HepG2 (cell line): ENCODE measurements at regions not wholly inside any gene's neighbourhood (a gene's known extent, or its start where the extent isn't known, plus 50 kb on each side); places are given as distances from the start of the nearest gene placed in this dataset.

Source experiments
- CTCF ChIP-seq: sonication (generic); formaldehyde crosslinking; IDR thresholded peaks from 2 replicates; pipeline ENCODE4 v1.5.0; 2020; ENCODE audit warnings: mild to moderate bottlenecking, missing genetic modification reagents, moderate library complexity
- EP300 ChIP-seq, 3 experiments: sonication (generic) in 1 of 3; formaldehyde crosslinking in 1 of 3; IDR thresholded peaks; 2 replicates each; pipeline versions ENCODE4 v1.5.1 to v1.6.1; 2011 to 2020; ENCODE audit warnings: low read depth in 2 of 3, low read length in 2 of 3, borderline replicate concordance in 1 of 3, improper control_type of control experiment in 1 of 3, mild to moderate bottlenecking in 1 of 3, missing genetic modification reagents in 1 of 3, moderate library complexity in 1 of 3
- RELA ChIP-seq: sonication (generic); formaldehyde crosslinking; IDR thresholded peaks from 2 replicates; pipeline ENCODE4 v1.4.0; 2020; ENCODE audit warnings: missing genetic modification reagents
- USF2 ChIP-seq, 2 experiments: sonication (generic) in 1 of 2; formaldehyde crosslinking in 1 of 2; IDR thresholded peaks; 2 replicates each; pipeline versions ENCODE4 v1.5.1 to v1.6.1; 2011 to 2020; ENCODE audit warnings: borderline replicate concordance in 1 of 2, low read depth in 1 of 2, low read length in 1 of 2, mild to moderate bottlenecking in 1 of 2, missing genetic modification reagents in 1 of 2, moderate library complexity in 1 of 2
- ZBTB20 ChIP-seq: sonication (generic); formaldehyde crosslinking; IDR thresholded peaks from 2 replicates; pipeline ENCODE4 v1.8.1; 2023; ENCODE audit warnings: missing genetic modification reagents, low read depth, mild to moderate bottlenecking, borderline replicate concordance
- ZNF17 ChIP-seq: sonication (generic); formaldehyde crosslinking; IDR thresholded peaks from 2 replicates; pipeline ENCODE4 v1.5.0; 2020; ENCODE audit warnings: mild to moderate bottlenecking, missing genetic modification reagents
- ZNF772 ChIP-seq: sonication (generic); formaldehyde crosslinking; IDR thresholded peaks from 2 replicates; pipeline ENCODE4 v1.5.0; 2020; ENCODE audit warnings: mild to moderate bottlenecking, missing genetic modification reagents

GRCh38 chr13:34035178-34035577 is 217.2 kb downstream of the RFC3 start:
- no peak for TF ChIP-seq RELA (CRISPR knock-in tag)
- TF ChIP-seq EP300 (IDR thresholded peaks at IDR 0.05; ENCODE audit: low read depth in 2 of 2, low read length in 2 of 2): no peak
- TF ChIP-seq EP300 (CRISPR knock-in tag; IDR thresholded peaks at IDR 0.05; ENCODE audit: borderline replicate concordance): no peak
- no peak for TF ChIP-seq CTCF
- TF ChIP-seq ZNF772 (CRISPR knock-in tag): no peak
- no peak for TF ChIP-seq USF2 (IDR thresholded peaks at IDR 0.05; ENCODE audit: low read depth, low read length)
- TF ChIP-seq USF2 (CRISPR knock-in tag; IDR thresholded peaks at IDR 0.05; ENCODE audit: borderline replicate concordance): no peak
- no peak for TF ChIP-seq ZNF17 (CRISPR knock-in tag)
- no peak for TF ChIP-seq ZBTB20 (CRISPR knock-in tag)
